GM11168 (cell line): ENCODE measurements at regions not wholly inside any gene's neighbourhood (a gene's known extent, or its start where the extent isn't known, plus 50 kb on each side); places are given as distances from the start of the nearest gene placed in this dataset.
"Not testable (repeated sequence)": the region's sequence is repeated elsewhere in the genome, so short reads cannot be mapped to it uniquely, and the experiment has no call there.

Source experiments
- in situ Hi-C: fragments of 300-500 bp; cut with MboI; formaldehyde crosslinking; loops from one replicate; pipeline ENCODE4 v1.12.0; 2022; ENCODE audit warnings: low sequenced_read_pairs; ENCODE audit not compliant: unreplicated experiment

GRCh38 chr17:28247671-28248555 lies 71.1 kb upstream of the TMEM97 start:
- in situ Hi-C loops = no loop called here

GRCh38 chr17:28249706-28250105 lies 69.3 kb upstream of the TMEM97 start:
- in situ Hi-C loops = loop anchor here (10.0 kb wide), 1 partner anchor 355 kb away; the partner anchor contains the start of gene LYRM9

GRCh38 chr17:28252436-28252835 lies 66.6 kb upstream of the TMEM97 start:
- in situ Hi-C loops = loop anchor here (10.0 kb wide), 1 partner anchor 358 kb away; the partner anchor contains the start of gene LYRM9

- in situ Hi-C loops = loop anchor here (10.0 kb wide), 1 partner anchor 359 kb away; the partner anchor contains the start of gene LYRM9
These were observed 65.3 kb upstream of the TMEM97 start for GRCh38 chr17:28253663-28254062.

GRCh38 chr17:28255616-28256015 lies 63.4 kb upstream of the TMEM97 start:
- in situ Hi-C loops = loop anchor here (10.0 kb wide), 1 partner anchor 361 kb away; the partner anchor contains the start of gene LYRM9

GRCh38 chr17:28256370-28256769 lies 62.6 kb upstream of the TMEM97 start:
- in situ Hi-C loops = loop anchor here (10.0 kb wide), 1 partner anchor 362 kb away; the partner anchor contains the start of gene LYRM9

- in situ Hi-C loops = loop anchor here (10.0 kb wide), 1 partner anchor 362 kb away; the partner anchor contains the start of gene LYRM9
These were observed 62.1 kb upstream of the TMEM97 start for GRCh38 chr17:28256881-28257280.

- in situ Hi-C loops = loop anchor here (10.0 kb wide), 1 partner anchor 364 kb away; the partner anchor contains the start of gene LYRM9
These were observed 60.6 kb upstream of the TMEM97 start for GRCh38 chr17:28258347-28258887.

- in situ Hi-C loops = no loop called here
These were observed 57.8 kb upstream of the TMEM97 start for GRCh38 chr17:28261219-28261618.

GRCh38 chr17:28262123-28262745 lies 56.8 kb upstream of the TMEM97 start:
- in situ Hi-C loops = not testable (repeated sequence)

GRCh38 chr17:28264902-28265548 lies 54.0 kb upstream of the TMEM97 start:
- in situ Hi-C loops = not testable (repeated sequence)

GRCh38 chr17:28265856-28266546 lies 53.0 kb upstream of the TMEM97 start:
- in situ Hi-C loops = not testable (repeated sequence)

- in situ Hi-C loops = not testable (repeated sequence)
These were observed 52.5 kb upstream of the TMEM97 start for GRCh38 chr17:28266547-28266920.

GRCh38 chr17:28266926-28267719 lies 51.9 kb upstream of the TMEM97 start:
- in situ Hi-C loops = not testable (repeated sequence)

- in situ Hi-C loops = no loop called here
These were observed 51.0 kb upstream of the TMEM97 start for GRCh38 chr17:28267720-28268609.

- in situ Hi-C loops = no loop called here
These were observed 50.2 kb upstream of the TMEM97 start for GRCh38 chr17:28268610-28269313.
